Neuronal stem cell (in vitro differentiated cells): ENCODE measurements at regions not wholly inside any gene's neighbourhood (a gene's known extent, or its start where the extent isn't known, plus 50 kb on each side); places are given as distances from the start of the nearest gene placed in this dataset.

Experiments
- DNase-seq: peaks from one replicate; pipeline ENCODE4 v3.0.0-alpha.2; 2013; ENCODE audit warnings: low spot score
- H2AFZ ChIP-seq: one replicate; pipeline ENCODE4 v1.6.1; 2013; ENCODE audit warnings: mild to moderate bottlenecking, low read length, inconsistent platforms
- H2AK5ac ChIP-seq: 2 replicates; pipeline ENCODE4 v1.6.1; 2013; ENCODE audit warnings: low read depth, mild to moderate bottlenecking, inconsistent platforms, low read length, moderate library complexity, mixed read lengths
- H2BK120ac ChIP-seq: 2 replicates; pipeline ENCODE4 v1.6.1; 2013; ENCODE audit warnings: low read depth, mild to moderate bottlenecking, inconsistent platforms, low read length, moderate library complexity, mixed read lengths
- H2BK12ac ChIP-seq: one replicate; pipeline ENCODE4 v1.6.1; 2013; ENCODE audit warnings: low read length, inconsistent platforms
- H2BK15ac ChIP-seq: 2 replicates; pipeline ENCODE4 v1.6.1; 2013; ENCODE audit warnings: mild to moderate bottlenecking, low read length, inconsistent platforms, mixed read lengths
- H2BK5ac ChIP-seq: one replicate; pipeline ENCODE4 v1.6.1; 2013; ENCODE audit warnings: inconsistent platforms, mild to moderate bottlenecking, low read length, moderate library complexity
- H3K14ac ChIP-seq: one replicate; pipeline ENCODE4 v1.6.1; 2013; ENCODE audit warnings: low read length, inconsistent platforms
- H3K18ac ChIP-seq: 2 replicates; pipeline ENCODE4 v1.6.1; 2013; ENCODE audit warnings: low read length, inconsistent platforms
- H3K23ac ChIP-seq: 2 replicates; pipeline ENCODE4 v1.6.1; 2013; ENCODE audit warnings: low read depth, mild to moderate bottlenecking, mixed read lengths, low read length, inconsistent platforms; ENCODE audit not compliant: poor library complexity
- H3K27ac ChIP-seq: replicated peaks from 3 replicates; pipeline ENCODE4 v1.5.1; 2013; ENCODE audit warnings: low read length, inconsistent platforms
- H3K27me3 ChIP-seq, 3 experiments: 2 replicates each; pipeline ENCODE4 v1.6.1; 2013; ENCODE audit warnings: low read length in 3 of 3, mild to moderate bottlenecking in 2 of 3, inconsistent platforms in 1 of 3, low read depth in 1 of 3, mixed read lengths in 1 of 3, moderate library complexity in 1 of 3; ENCODE audit not compliant: control insufficient read depth in 3 of 3, insufficient read depth in 3 of 3
- H3K36me3 ChIP-seq, 2 donors: replicated peaks in 1 of 2; 2 replicates each; pipeline ENCODE4 v1.6.1; 2013; ENCODE audit warnings: low read length in 2 of 2; ENCODE audit not compliant: control insufficient read depth in 2 of 2, insufficient read depth in 2 of 2
- H3K4ac ChIP-seq: 2 replicates; pipeline ENCODE4 v1.6.1; 2013; ENCODE audit warnings: inconsistent platforms, mild to moderate bottlenecking, low read length, moderate library complexity
- H3K4me1 ChIP-seq, 2 donors: 1 replicate in 1 of 2; 2 replicates in 1 of 2; pipeline ENCODE4 v1.6.1; 2013; ENCODE audit warnings: low read length in 2 of 2, low read depth in 1 of 2; ENCODE audit not compliant: control insufficient read depth in 2 of 2, insufficient read depth in 1 of 2
- H3K4me2 ChIP-seq: one replicate; pipeline ENCODE4 v1.6.1; 2013; ENCODE audit warnings: mild to moderate bottlenecking, low read length, inconsistent platforms; ENCODE audit not compliant: insufficient read depth, poor library complexity, severe bottlenecking
- H3K4me3 ChIP-seq, 2 donors: 2 replicates each; pipeline ENCODE4 v1.5.1; 2013; ENCODE audit warnings: low read length in 2 of 2, mild to moderate bottlenecking in 2 of 2, inconsistent platforms in 1 of 2, moderate library complexity in 1 of 2
- H3K79me1 ChIP-seq: one replicate; pipeline ENCODE4 v1.6.1; 2013; ENCODE audit warnings: low read depth, mild to moderate bottlenecking, inconsistent platforms, low read length, moderate library complexity
- H3K9ac ChIP-seq: one replicate; pipeline ENCODE4 v1.6.1; 2013; ENCODE audit warnings: mild to moderate bottlenecking, low read depth, low read length, inconsistent platforms; ENCODE audit not compliant: poor library complexity
- H3K9me3 ChIP-seq, 2 donors: replicated peaks in 1 of 2; 2 replicates each; pipeline versions ENCODE3 to v1.6.1; 2013; ENCODE audit warnings: low read length in 2 of 2, mild to moderate bottlenecking in 2 of 2, inconsistent platforms in 1 of 2, low read depth in 1 of 2, mixed read lengths in 1 of 2, moderate library complexity in 1 of 2; ENCODE audit not compliant: control insufficient read depth in 2 of 2, insufficient read depth in 1 of 2
- H4K8ac ChIP-seq: one replicate; pipeline ENCODE4 v1.6.1; 2013; ENCODE audit warnings: low read depth, mild to moderate bottlenecking, inconsistent platforms, low read length, moderate library complexity
- H4K91ac ChIP-seq: one replicate; pipeline ENCODE4 v1.6.1; 2013; ENCODE audit warnings: low read length, low read depth, mild to moderate bottlenecking, inconsistent platforms; ENCODE audit not compliant: poor library complexity
- WGBS, 2 donors: extraction: QIAGEN DNeasy Blood & Tissue Kit; methylation state at CpG; one replicate each; pipeline ENCODE4 v1.1.7; 2013; ENCODE audit warnings: missing lambda C conversion rate in 2 of 2, mixed read lengths in 1 of 2; ENCODE audit not compliant: insufficient read length in 2 of 2, insufficient replicate concordance in 1 of 2; ENCODE audit errors: extremely low coverage in 2 of 2; 5-methylcytosine and 5-hydroxymethylcytosine counted together

DNA sequence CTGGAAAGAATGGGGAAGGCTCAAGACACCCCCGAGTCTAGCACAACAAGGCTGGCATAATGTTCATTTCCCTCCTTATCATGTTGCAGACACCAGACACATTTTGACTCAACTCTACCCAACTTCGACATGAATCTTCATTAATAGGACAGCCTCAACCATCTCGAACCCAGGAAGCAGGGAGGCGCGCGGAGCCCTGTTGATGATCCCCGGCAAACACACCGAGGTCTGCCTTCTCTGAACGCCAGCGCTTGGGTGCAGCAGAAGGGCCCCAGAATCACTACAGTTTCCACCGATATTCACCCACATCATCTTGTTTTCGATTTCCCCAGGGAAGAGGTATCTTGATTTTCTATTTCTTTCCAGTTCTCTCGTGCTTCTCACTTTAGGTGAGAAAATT lies 563.6 kb downstream of the TCERG1L start:
- H2AK5ac ChIP-seq = no peak overlapping the region
- no peak overlapping the region for H2BK15ac ChIP-seq
- no peak overlapping the region for H2BK120ac ChIP-seq
- H3K4me1 ChIP-seq = peaks cover 0 to 14% of the 10 kb centered on the region in 2 donors
- no peak overlapping the region for H2AFZ ChIP-seq
- no peaks in the 10 kb centered on the region for H3K27me3 ChIP-seq
- no CpG with 5 or more reads among the region's 13 CpGs for WGBS, 2 donors
- H3K79me1 ChIP-seq = no peaks in the 10 kb centered on the region
- no peaks in the 10 kb centered on the region for H3K36me3 ChIP-seq
- H3K18ac ChIP-seq = peak overlapping the region; percentile 44
- no peak overlapping the region for H2BK12ac ChIP-seq
- H3K27ac ChIP-seq = no peak overlapping the region
- no peak overlapping the region for H3K4me3 ChIP-seq
- no peak overlapping the region for H4K8ac ChIP-seq
- no peak overlapping the region for H4K91ac ChIP-seq
- H3K9me3 ChIP-seq = no peaks in the 10 kb centered on the region
- H3K14ac ChIP-seq = no peak overlapping the region
- H2BK5ac ChIP-seq = no peak overlapping the region
- no peak overlapping the region for H3K9ac ChIP-seq
- H3K4me2 ChIP-seq = no peak overlapping the region
- H3K23ac ChIP-seq = no peak overlapping the region
- no peak overlapping the region for H3K4ac ChIP-seq
- no peak for DNase-seq

DNA sequence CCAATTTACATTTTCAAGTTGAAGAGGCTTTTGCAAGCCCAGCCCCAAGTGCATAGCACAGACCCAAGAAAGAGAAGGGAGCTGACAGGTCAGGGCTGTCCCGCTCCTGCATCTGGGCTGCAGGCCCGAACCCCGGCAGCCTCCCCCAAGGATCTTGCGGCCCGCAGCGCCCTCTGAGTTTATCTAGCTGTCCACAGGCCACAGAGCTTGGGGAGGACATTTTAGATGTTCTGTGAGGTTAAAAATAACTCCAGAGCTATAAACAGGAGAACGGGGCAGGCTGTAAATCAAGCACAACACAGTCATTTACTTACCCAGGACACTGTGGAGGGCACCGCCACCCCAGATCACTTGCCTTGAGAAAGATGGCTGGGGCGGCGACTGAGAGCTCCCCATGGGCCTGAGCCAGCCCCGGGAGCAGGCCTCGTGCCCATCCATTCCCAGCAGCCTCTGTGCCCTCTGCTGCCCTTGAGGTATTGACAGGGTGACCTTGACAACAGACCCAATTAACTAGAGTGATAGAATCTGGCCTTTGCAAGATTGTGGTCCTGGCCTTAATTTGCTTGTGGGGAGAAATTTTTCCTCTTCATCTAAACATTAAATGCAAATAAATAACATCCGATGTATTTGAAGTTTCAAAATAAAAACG lies 563.0 kb downstream of the TCERG1L start:
- no peak overlapping the region for H3K27ac ChIP-seq
- H3K36me3 ChIP-seq = no peaks in the 10 kb centered on the region
- H2BK120ac ChIP-seq = no peak overlapping the region
- H3K4me1 ChIP-seq = peaks cover 0 to 14% of the 10 kb centered on the region in 2 donors
- no peak overlapping the region for H4K91ac ChIP-seq
- no peak overlapping the region for H3K18ac ChIP-seq
- WGBS, 2 donors = no CpG with 5 or more reads among the region's 14 CpGs
- no peak overlapping the region for H2BK12ac ChIP-seq
- H3K27me3 ChIP-seq = no peaks in the 10 kb centered on the region
- no peak overlapping the region for H2BK5ac ChIP-seq
- H3K9me3 ChIP-seq = no peaks in the 10 kb centered on the region
- no peak overlapping the region for H2AK5ac ChIP-seq
- H3K4me3 ChIP-seq = no peak overlapping the region
- H3K4me2 ChIP-seq = no peak overlapping the region
- DNase-seq = no peak
- no peak overlapping the region for H3K23ac ChIP-seq
- no peak overlapping the region for H2BK15ac ChIP-seq
- H3K14ac ChIP-seq = no peak overlapping the region
- H3K4ac ChIP-seq = no peak overlapping the region
- H3K79me1 ChIP-seq = no peaks in the 10 kb centered on the region
- no peak overlapping the region for H4K8ac ChIP-seq
- no peak overlapping the region for H2AFZ ChIP-seq
- no peak overlapping the region for H3K9ac ChIP-seq

DNA sequence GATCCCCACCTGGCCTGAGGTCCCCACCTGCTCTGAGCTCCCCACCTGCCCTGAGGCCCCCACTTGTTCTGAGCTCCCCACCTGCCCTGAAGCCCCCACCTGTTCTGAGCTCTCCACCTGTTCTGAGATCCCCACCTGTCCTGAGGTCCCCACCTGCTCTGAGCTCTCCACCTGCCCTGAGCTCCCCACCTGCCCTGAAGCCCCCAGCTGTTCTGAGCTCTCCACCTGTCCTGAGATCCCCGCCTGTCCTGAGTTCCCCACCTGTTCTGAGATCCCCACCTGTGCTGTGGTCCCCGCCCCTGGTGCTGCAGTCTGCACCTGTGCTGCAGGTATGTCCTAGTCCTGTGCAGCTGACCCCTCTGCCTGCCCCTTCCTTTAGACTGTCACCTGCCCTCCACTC lies 561.6 kb downstream of the TCERG1L start:
- no peak for DNase-seq
- Histone ChIP-seq H3K14ac (no peak overlapping the region), H3K4ac (no peak overlapping the region), H2AFZ (no peak overlapping the region), H4K91ac (no peak overlapping the region), H3K27me3 (no peaks in the 10 kb centered on the region), H3K4me3 (no peak overlapping the region), H3K4me1 (peaks cover 0 to 5% of the 10 kb centered on the region in 2 donors), H3K9ac (peak overlapping the region; percentile 61), H2AK5ac (no peak overlapping the region), H2BK12ac (no peak overlapping the region), H3K27ac (no peak overlapping the region), H2BK5ac (peak overlapping the region; percentile 87), H2BK15ac (no peak overlapping the region), H3K23ac (no peak overlapping the region), H3K79me1 (no peaks in the 10 kb centered on the region), H3K18ac (no peak overlapping the region), H3K9me3 (peaks cover 0 to 2% of the 10 kb centered on the region in 2 donors), H4K8ac (no peak overlapping the region), H2BK120ac (no peak overlapping the region), H3K36me3 (no peaks in the 10 kb centered on the region), H3K4me2 (no peak overlapping the region)
- no CpG with 5 or more reads among the region's 2 CpGs for WGBS, 2 donors

DNA sequence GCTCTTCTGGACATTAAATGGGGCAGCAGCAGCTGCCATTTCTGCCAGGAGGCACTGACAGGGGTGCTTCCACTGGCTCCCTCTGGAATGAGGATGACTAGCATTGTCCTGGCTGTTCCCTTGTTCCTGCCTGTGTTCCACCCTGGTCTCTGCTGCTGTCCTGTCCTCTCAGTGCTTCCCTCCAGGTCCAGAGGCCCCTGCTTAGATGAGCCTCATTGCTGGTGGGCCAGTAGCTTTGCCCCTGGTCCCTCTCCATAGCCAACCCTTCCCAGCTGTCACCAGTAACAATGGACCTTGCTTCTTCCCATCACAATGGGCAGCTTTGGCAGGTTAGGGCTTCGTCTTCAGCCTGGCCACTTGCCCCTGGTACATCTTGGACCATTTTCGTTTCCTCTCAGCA lies 561.1 kb downstream of the TCERG1L start:
- no peak overlapping the region for H2BK5ac ChIP-seq
- no peak overlapping the region for H2BK12ac ChIP-seq
- no peak overlapping the region for H2AFZ ChIP-seq
- H3K36me3 ChIP-seq = no peaks in the 10 kb centered on the region
- H3K4me1 ChIP-seq = no peaks in the 10 kb centered on the region
- H2BK15ac ChIP-seq = no peak overlapping the region
- no peak overlapping the region for H3K4me2 ChIP-seq
- no peak overlapping the region for H3K9ac ChIP-seq
- H3K27ac ChIP-seq = no peak overlapping the region
- no CpG with 5 or more reads among the region's 2 CpGs for WGBS, 2 donors
- no peak overlapping the region for H2BK120ac ChIP-seq
- peak overlapping the region; percentile 3 for H3K18ac ChIP-seq
- H3K14ac ChIP-seq = no peak overlapping the region
- H3K23ac ChIP-seq = no peak overlapping the region
- H3K4ac ChIP-seq = no peak overlapping the region
- no peaks in the 10 kb centered on the region for H3K27me3 ChIP-seq
- H4K91ac ChIP-seq = no peak overlapping the region
- H2AK5ac ChIP-seq = peak overlapping the region; percentile 43
- H3K9me3 ChIP-seq = peaks cover 0 to 2% of the 10 kb centered on the region in 2 donors
- H3K4me3 ChIP-seq = no peak overlapping the region
- H4K8ac ChIP-seq = no peak overlapping the region
- DNase-seq = no peak
- H3K79me1 ChIP-seq = no peaks in the 10 kb centered on the region
